ENCODE measurements at regions not wholly inside any gene's neighbourhood (a gene's known extent, or its start where the extent isn't known, plus 50 kb on each side); places are given as distances from the start of the nearest gene placed in this dataset.

DNA sequence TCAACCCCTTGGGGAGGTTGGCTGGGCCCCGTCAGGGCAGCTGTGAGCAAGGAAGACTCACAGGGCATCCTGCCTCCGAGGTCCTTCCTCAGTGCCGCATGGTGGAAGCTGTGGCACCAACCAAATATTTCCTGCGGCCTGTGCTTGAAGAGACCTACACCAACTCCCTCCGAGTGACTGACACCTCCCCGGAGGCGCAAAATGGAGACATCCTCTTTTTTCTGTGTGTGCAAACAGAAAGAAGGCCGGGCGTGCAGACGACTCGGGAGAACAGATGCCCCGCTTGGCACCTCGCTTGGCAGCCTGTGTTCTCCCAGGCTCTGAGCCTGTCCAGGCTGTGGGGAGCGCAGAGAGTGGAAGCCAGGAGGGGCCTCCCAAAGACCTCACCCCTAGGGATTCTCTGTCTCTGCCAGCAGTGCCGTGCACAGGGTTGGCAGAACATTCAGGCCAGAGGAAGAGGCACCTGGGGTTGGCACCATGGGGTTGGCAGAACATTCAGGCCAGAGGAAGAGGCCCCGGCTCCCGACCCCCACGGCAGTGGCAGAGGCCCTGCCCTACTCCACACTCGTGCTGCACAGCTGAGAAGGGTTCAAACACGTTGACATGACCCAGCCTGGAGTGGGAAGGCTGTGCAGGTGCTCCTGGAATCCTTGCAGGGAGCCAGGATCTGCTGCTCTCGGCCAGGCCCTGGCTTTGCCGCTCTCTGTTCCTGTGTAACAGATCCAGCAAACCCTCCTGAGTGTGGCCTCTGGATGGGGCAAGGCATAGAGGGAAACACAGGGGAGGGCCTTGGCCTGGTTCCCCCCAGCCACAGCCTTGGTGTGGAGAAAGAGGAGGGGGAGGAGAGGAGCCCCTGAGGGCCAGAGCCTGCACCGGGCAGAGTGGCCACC is 805.5 kb downstream of the BRD1 start:
- Histone ChIP-seq H2AFZ (ENCODE audit: insufficient read depth, low read depth, low read length, poor library complexity, severe bottlenecking) (no peak overlapping the region), H3K4me3 (ENCODE audit: control extremely low read depth in 1 of 5, extremely low read depth in 1 of 5, insufficient read depth in 1 of 5, low read depth in 2 of 5, low read length in 4 of 5) (no peak overlapping the region), H3K79me2 (ENCODE audit: control insufficient read depth, insufficient read depth, low read length) (no peaks in the 10 kb centered on the region), H3K9me3 (ENCODE audit: control extremely low read depth in 1 of 3, control insufficient read depth in 2 of 3, insufficient read depth in 1 of 3, low read length in 2 of 3) (peaks cover 0 to 7% (median 0%) of the 10 kb centered on the region in 3 donors), H4K20me1 (ENCODE audit: control insufficient read depth, insufficient read depth, low read length, poor library complexity, severe bottlenecking) (no peaks in the 10 kb centered on the region), H3K4me1 (ENCODE audit: control insufficient read depth in 2 of 2, insufficient read depth in 2 of 2, low read length in 2 of 2) (no peaks in the 10 kb centered on the region), H3K4me2 (replicated peaks; ENCODE audit: low read depth, low read length, poor library complexity, severe bottlenecking) (no peak overlapping the region), H3K27me3 (replicated peaks in 1 of 4; ENCODE audit: control extremely low read depth in 1 of 4, control insufficient read depth in 3 of 4, insufficient read depth in 4 of 4, low read length in 3 of 4) (no peaks in the 10 kb centered on the region), H3K9ac (ENCODE audit: low read length) (no peak overlapping the region), H3K27ac (ENCODE audit: low read length in 2 of 2) (no peak overlapping the region), H3K36me3 (replicated peaks in 1 of 2; ENCODE audit: control extremely low read depth in 1 of 2, control insufficient read depth in 1 of 2, extremely low read depth in 1 of 2, insufficient read depth in 2 of 2, low read length in 1 of 2) (no peaks in the 10 kb centered on the region)
- no peak for TF ChIP-seq EZH2 (IDR thresholded peaks at IDR 0.05; ENCODE audit: borderline replicate concordance, insufficient read depth, low read depth, low read length, poor library complexity, severe bottlenecking)
- TF ChIP-seq, protein P1, sequence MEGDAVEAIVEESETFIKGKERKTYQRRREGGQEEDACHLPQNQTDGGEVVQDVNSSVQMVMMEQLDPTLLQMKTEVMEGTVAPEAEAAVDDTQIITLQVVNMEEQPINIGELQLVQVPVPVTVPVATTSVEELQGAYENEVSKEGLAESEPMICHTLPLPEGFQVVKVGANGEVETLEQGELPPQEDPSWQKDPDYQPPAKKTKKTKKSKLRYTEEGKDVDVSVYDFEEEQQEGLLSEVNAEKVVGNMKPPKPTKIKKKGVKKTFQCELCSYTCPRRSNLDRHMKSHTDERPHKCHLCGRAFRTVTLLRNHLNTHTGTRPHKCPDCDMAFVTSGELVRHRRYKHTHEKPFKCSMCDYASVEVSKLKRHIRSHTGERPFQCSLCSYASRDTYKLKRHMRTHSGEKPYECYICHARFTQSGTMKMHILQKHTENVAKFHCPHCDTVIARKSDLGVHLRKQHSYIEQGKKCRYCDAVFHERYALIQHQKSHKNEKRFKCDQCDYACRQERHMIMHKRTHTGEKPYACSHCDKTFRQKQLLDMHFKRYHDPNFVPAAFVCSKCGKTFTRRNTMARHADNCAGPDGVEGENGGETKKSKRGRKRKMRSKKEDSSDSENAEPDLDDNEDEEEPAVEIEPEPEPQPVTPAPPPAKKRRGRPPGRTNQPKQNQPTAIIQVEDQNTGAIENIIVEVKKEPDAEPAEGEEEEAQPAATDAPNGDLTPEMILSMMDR (IDR thresholded peaks at IDR 0.05), result no peak
- DNase-seq (no peak), ATAC-seq (ENCODE audit: low read depth) (no peak)
- no peak overlapping the region for H3K4me3 Mint-ChIP-seq
- H3K27me3 Mint-ChIP-seq, result no peaks in the 10 kb centered on the region
- POLR2A ChIA-PET, result no interaction called here
- no peaks in the 10 kb centered on the region for H3K9me3 Mint-ChIP-seq (ENCODE audit: insufficient read depth)
- intact Hi-C loops (cut with micrococcal nuclease), result no loop called here
- CTCF ChIA-PET, result no interaction called here
- H3K27ac Mint-ChIP-seq, result no peak overlapping the region
- H3K4me1 Mint-ChIP-seq, result no peaks in the 10 kb centered on the region
- 82% methylated on average over 23 of the region's 23 CpGs for WGBS (ENCODE audit: insufficient coverage)

DNA sequence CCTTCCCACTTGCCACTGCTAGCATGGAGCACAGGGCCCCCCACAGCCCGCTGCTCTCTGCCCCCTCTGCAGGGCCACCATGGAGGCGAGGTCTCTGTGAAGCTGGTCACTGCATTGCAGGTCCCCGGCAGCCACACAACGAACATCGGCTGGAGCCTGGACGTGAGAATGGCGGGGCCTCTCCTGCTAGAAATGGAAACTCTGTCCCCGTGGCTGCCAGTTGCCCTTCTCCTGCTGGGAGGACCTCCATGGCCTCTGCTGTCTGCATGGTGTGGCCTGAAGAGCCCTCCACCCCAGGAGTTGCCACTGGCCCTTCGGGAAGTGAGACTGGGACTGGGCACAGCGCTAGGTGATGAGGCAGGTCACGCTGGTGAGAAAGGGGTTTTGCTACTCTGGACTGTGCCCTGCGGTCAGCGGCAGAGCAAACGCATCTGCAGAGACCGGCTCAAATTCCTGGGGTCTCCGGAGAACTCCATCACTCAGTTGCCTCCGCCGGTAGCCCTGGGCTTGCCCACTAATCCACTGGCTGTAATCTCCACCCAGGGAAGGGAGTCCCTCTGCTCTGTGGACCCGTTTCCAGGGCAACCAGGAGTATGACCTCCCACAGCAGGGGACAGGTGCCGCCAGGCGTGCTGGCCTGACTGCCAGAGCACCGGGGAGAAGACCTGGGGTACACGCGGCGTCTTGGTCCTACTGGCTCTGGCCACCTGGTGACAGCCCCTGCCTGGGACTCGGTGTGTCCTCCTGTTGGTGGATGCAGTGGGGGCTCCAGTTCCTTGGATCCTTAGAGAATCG is 806.3 kb downstream of the BRD1 start:
- no peak overlapping the region for H3K9ac ChIP-seq (ENCODE audit: low read length)
- no peak for DNase-seq
- H3K27ac ChIP-seq (ENCODE audit: low read length in 2 of 2), result no peak overlapping the region
- intact Hi-C loops (cut with micrococcal nuclease), result no loop called here
- ATAC-seq (ENCODE audit: low read depth), result no peak
- H3K79me2 ChIP-seq (ENCODE audit: control insufficient read depth, insufficient read depth, low read length), result no peaks in the 10 kb centered on the region
- H3K4me3 ChIP-seq (ENCODE audit: control extremely low read depth in 1 of 5, extremely low read depth in 1 of 5, insufficient read depth in 1 of 5, low read depth in 2 of 5, low read length in 4 of 5), result no peak overlapping the region
- no peak for TF ChIP-seq EZH2 (IDR thresholded peaks at IDR 0.05; ENCODE audit: borderline replicate concordance, insufficient read depth, low read depth, low read length, poor library complexity, severe bottlenecking)
- TF ChIP-seq, protein P1 (IDR thresholded peaks at IDR 0.05), result no peak
- 90% methylated on average over 26 of the region's 27 CpGs for WGBS (ENCODE audit: insufficient coverage)
- CTCF ChIA-PET, result no interaction called here
- POLR2A ChIA-PET, result no interaction called here
- Mint-ChIP-seq H3K4me3 (no peak overlapping the region), H3K27ac (no peak overlapping the region), H3K4me1 (no peaks in the 10 kb centered on the region), H3K27me3 (no peaks in the 10 kb centered on the region), H3K9me3 (ENCODE audit: insufficient read depth) (no peaks in the 10 kb centered on the region)
- H3K4me2 ChIP-seq (replicated peaks; ENCODE audit: low read depth, low read length, poor library complexity, severe bottlenecking), result no peak overlapping the region
- no peaks in the 10 kb centered on the region for H3K4me1 ChIP-seq (ENCODE audit: control insufficient read depth in 2 of 2, insufficient read depth in 2 of 2, low read length in 2 of 2)
- H3K9me3 ChIP-seq (ENCODE audit: control extremely low read depth in 1 of 3, control insufficient read depth in 2 of 3, insufficient read depth in 1 of 3, low read length in 2 of 3), result peaks cover 0 to 7% (median 0%) of the 10 kb centered on the region in 3 donors
- H4K20me1 ChIP-seq (ENCODE audit: control insufficient read depth, insufficient read depth, low read length, poor library complexity, severe bottlenecking), result no peaks in the 10 kb centered on the region
- H2AFZ ChIP-seq (ENCODE audit: insufficient read depth, low read depth, low read length, poor library complexity, severe bottlenecking), result no peak overlapping the region
- no peaks in the 10 kb centered on the region for H3K36me3 ChIP-seq (replicated peaks in 1 of 2; ENCODE audit: control extremely low read depth in 1 of 2, control insufficient read depth in 1 of 2, extremely low read depth in 1 of 2, insufficient read depth in 2 of 2, low read length in 1 of 2)
- no peaks in the 10 kb centered on the region for H3K27me3 ChIP-seq (replicated peaks in 1 of 4; ENCODE audit: control extremely low read depth in 1 of 4, control insufficient read depth in 3 of 4, insufficient read depth in 4 of 4, low read length in 3 of 4)
